Lung (tissue), 11 donors: ENCODE measurements at regions not wholly inside any gene's neighbourhood (a gene's known extent, or its start where the extent isn't known, plus 50 kb on each side); places are given as distances from the start of the nearest gene placed in this dataset.

ENCODE experiments used
- ATAC-seq: fragments of 200-7000 bp; cut with Tn5 transposase; one replicate; pipeline ENCODE4 v1.9.1; 2020; ENCODE audit warnings: moderate number of reproducible peaks; ENCODE audit not compliant: insufficient read depth, low FRiP score
- DNase-seq, 3 donors: peaks; one replicate each; pipeline ENCODE4 v3.0.0-alpha.2; 2013 to 2017
- H3K27ac ChIP-seq, 2 donors: one replicate each; pipeline ENCODE4 v1.5.1; 2013; ENCODE audit warnings: mild to moderate bottlenecking in 2 of 2, moderate library complexity in 2 of 2, control low read depth in 1 of 2, inconsistent platforms in 1 of 2, low read depth in 1 of 2, low read length in 1 of 2
- H3K27me3 ChIP-seq, 3 donors: one replicate each; pipeline ENCODE4 v1.5.1; 2013; ENCODE audit warnings: low read length in 2 of 3; ENCODE audit not compliant: control insufficient read depth in 3 of 3, insufficient read depth in 3 of 3
- H3K36me3 ChIP-seq, 4 donors: one replicate each; pipeline ENCODE4 v1.5.1; 2013; ENCODE audit warnings: low read length in 4 of 4, mild to moderate bottlenecking in 1 of 4, moderate library complexity in 1 of 4; ENCODE audit not compliant: control insufficient read depth in 4 of 4, insufficient read depth in 4 of 4
- H3K4me1 ChIP-seq, 5 donors: one replicate each; pipeline ENCODE4 v1.5.1; 2013; ENCODE audit warnings: low read length in 5 of 5, mild to moderate bottlenecking in 2 of 5, moderate library complexity in 1 of 5; ENCODE audit not compliant: control insufficient read depth in 5 of 5, insufficient read depth in 5 of 5
- H3K4me3 ChIP-seq: one replicate; pipeline ENCODE4 v1.5.1; 2013; ENCODE audit warnings: mild to moderate bottlenecking, control low read depth, moderate library complexity
- H3K9ac ChIP-seq, 2 donors: one replicate each; pipeline ENCODE4 v1.5.1; 2013; ENCODE audit warnings: low read length in 2 of 2, control low read depth in 1 of 2; ENCODE audit not compliant: insufficient read depth in 1 of 2
- H3K9me3 ChIP-seq, 4 donors: one replicate each; pipeline ENCODE4 v1.5.1; 2013; ENCODE audit warnings: low read length in 3 of 4, mild to moderate bottlenecking in 1 of 4, moderate library complexity in 1 of 4; ENCODE audit not compliant: control insufficient read depth in 4 of 4, insufficient read depth in 3 of 4
- CTCF ChIP-seq: IDR thresholded peaks from 2 replicates; pipeline ENCODE4 v1.5.1; 2012; ENCODE audit warnings: mild to moderate bottlenecking; ENCODE audit errors: control extremely low read depth, extremely low read depth
- WGBS, 2 donors: extraction: QIAGEN DNeasy Blood & Tissue Kit; methylation state at CpG; one replicate each; pipeline ENCODE4 v1.1.7; 2013; 5-methylcytosine and 5-hydroxymethylcytosine counted together
- donor health status: control.
- donor health status: control.
- donor health status: Bipolar disorder and iron deficiency.
- donor health status: healthy.
- donor health status: DM: yes; HTN: yes; CAD: no.

DNA sequence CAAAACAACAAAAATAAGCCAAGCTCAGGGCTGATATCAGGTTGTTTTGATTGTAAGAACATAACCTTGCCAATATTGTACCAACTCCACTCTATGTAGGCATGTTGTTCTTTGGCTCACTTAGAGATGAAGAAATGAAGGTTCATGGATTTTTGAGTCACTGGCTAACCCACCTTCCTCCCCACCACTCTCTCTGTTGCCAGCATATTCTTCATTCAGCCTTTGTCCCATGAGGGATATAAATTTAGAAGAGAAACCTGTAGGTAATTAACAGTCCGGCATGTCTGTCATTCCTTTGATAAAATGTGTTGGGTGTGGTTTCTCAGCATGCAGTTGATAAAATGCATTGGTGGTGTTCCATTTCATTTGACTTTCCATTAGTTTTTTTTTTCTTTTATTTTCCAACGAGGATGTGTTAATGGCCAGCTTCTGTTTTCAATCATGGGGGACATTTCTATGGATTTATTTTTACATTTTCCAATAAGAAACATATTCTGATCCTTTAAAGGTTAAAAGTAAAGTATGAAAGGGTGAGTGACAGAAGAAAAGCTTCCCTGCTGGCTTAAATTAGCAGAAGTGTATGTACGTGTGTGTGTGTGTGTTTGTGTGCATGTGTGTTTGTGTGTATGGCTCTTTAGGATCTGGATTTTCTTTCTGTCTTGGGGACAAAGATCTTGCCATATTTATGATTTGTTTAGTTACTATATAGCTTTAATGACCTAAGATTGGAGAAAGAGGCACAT is 166.2 kb upstream of the KCNJ16 start:
- 77 to 84% methylated on average over 3 of the region's 3 CpGs for WGBS, 2 donors
- no peaks in the 10 kb centered on the region for H3K27me3 ChIP-seq

GRCh38 chr17:69909389-69909788 is 165.6 kb upstream of the KCNJ16 start:
- Histone ChIP-seq H3K4me3 (no peak overlapping the region), H3K4me1 (peaks cover 0 to 14% (median 0%) of the 10 kb centered on the region in 5 donors), H3K9me3 (no peaks in the 10 kb centered on the region), H3K9ac (no peak overlapping the region), H3K36me3 (no peaks in the 10 kb centered on the region), H3K27ac (no peak overlapping the region), H3K27me3 (no peaks in the 10 kb centered on the region)
- ATAC-seq (no peak), DNase-seq (no peak)
- TF ChIP-seq CTCF, result no peak

More for the DNA sequence above, 166.2 kb upstream of the KCNJ16 start:
- no peak overlapping the region for H3K4me3 ChIP-seq
- H3K36me3 ChIP-seq, result no peaks in the 10 kb centered on the region
- H3K9me3 ChIP-seq, result no peaks in the 10 kb centered on the region
- no peak for TF ChIP-seq CTCF
- no peak overlapping the region for H3K27ac ChIP-seq
- DNase-seq (no peak), ATAC-seq (no peak)
- peaks cover 0 to 14% (median 0%) of the 10 kb centered on the region in 5 donors for H3K4me1 ChIP-seq
- no peak overlapping the region for H3K9ac ChIP-seq

- ATAC-seq, result no peak
- no peak overlapping the region for H3K27ac ChIP-seq
Observed at GRCh38 chr17:69912805-69913204, 162.2 kb upstream of the KCNJ16 start.

More at GRCh38 chr17:69912805-69913204, 162.2 kb upstream of the KCNJ16 start:
- Histone ChIP-seq H3K4me1 (peaks cover 0 to 9% (median 0%) of the 10 kb centered on the region in 5 donors), H3K27me3 (no peaks in the 10 kb centered on the region), H3K9ac (peak overlapping the region in 1 of 2 donors; percentile 62), H3K9me3 (no peaks in the 10 kb centered on the region), H3K4me3 (no peak overlapping the region), H3K36me3 (no peaks in the 10 kb centered on the region)
- peak in 1 of 3 donors; percentile 7 for DNase-seq
- 64 to 75% methylated on average over 3 of the region's 3 CpGs for WGBS, 2 donors
- TF ChIP-seq CTCF, result no peak
